PC-9 (cell line): ENCODE measurements at regions not wholly inside any gene's neighbourhood (a gene's known extent, or its start where the extent isn't known, plus 50 kb on each side); places are given as distances from the start of the nearest gene placed in this dataset.

ENCODE experiments used
- EZH2 ChIP-seq: fragments of 200-600 bp; sonication (generic); IDR thresholded peaks from 2 replicates; pipeline ENCODE4 v1.8.0; 2017; ENCODE audit warnings: antibody characterized with exemption, low read depth
- TF ChIP-seq, protein P1 (sequence below): fragments of 200-600 bp; sonication (generic); conservative IDR thresholded peaks from 2 replicates; pipeline ENCODE4 v1.6.1; 2017; ENCODE audit warnings: mixed run types, antibody characterized with exemption, mild to moderate bottlenecking, moderate library complexity

DNA sequence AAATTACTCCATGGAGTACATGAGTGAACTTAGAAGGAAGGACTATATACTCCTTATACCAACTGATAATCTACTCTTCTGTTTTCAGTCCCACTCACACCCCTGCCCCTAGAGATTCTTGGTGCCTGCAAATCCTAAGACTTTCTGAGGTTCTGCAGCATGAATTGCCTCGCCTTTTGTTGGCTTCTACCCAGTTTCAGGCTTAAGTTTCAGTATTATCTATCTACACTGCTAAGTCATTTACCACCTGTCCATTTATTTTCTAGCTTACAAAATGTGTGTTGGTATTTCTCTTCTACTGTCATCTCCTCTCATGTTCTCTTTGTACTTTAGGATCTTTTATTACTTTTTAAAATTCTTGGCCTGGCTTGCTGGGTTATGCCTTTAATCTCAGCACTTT is 94.4 kb upstream of the AMOT start:
- TF ChIP-seq, protein P1, sequence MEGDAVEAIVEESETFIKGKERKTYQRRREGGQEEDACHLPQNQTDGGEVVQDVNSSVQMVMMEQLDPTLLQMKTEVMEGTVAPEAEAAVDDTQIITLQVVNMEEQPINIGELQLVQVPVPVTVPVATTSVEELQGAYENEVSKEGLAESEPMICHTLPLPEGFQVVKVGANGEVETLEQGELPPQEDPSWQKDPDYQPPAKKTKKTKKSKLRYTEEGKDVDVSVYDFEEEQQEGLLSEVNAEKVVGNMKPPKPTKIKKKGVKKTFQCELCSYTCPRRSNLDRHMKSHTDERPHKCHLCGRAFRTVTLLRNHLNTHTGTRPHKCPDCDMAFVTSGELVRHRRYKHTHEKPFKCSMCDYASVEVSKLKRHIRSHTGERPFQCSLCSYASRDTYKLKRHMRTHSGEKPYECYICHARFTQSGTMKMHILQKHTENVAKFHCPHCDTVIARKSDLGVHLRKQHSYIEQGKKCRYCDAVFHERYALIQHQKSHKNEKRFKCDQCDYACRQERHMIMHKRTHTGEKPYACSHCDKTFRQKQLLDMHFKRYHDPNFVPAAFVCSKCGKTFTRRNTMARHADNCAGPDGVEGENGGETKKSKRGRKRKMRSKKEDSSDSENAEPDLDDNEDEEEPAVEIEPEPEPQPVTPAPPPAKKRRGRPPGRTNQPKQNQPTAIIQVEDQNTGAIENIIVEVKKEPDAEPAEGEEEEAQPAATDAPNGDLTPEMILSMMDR = no peak
- TF ChIP-seq EZH2 = no peak
